ENCODE measurements at regions not wholly inside any gene's neighbourhood (a gene's known extent, or its start where the extent isn't known, plus 50 kb on each side); places are given as distances from the start of the nearest gene placed in this dataset.

- TF ChIP-seq CTCF (conservative IDR thresholded peaks at IDR 0.05), result no peak
- no peak overlapping the region for H3K27ac ChIP-seq
Observed at GRCh38 chr10:128384831-128385230, 258.6 kb upstream of the MKI67 start.

- TF ChIP-seq CTCF (conservative IDR thresholded peaks at IDR 0.05), result no peak
Observed at GRCh38 chr10:128386231-128386630, 260.0 kb upstream of the MKI67 start.

GRCh38 chr10:128386816-128387604 lies 260.8 kb upstream of the MKI67 start:
- H3K27ac ChIP-seq, result no peak overlapping the region
- TF ChIP-seq CTCF (conservative IDR thresholded peaks at IDR 0.05), result no peak

More at GRCh38 chr10:128386231-128386630, 260.0 kb upstream of the MKI67 start:
- H3K27ac ChIP-seq, result no peak overlapping the region

GRCh38 chr10:128390596-128390995 lies 264.4 kb upstream of the MKI67 start:
- no peak overlapping the region for H3K27ac ChIP-seq
- no peak for TF ChIP-seq CTCF (conservative IDR thresholded peaks at IDR 0.05)

GRCh38 chr10:128393546-128393945 lies 267.3 kb upstream of the MKI67 start:
- no peak for TF ChIP-seq CTCF (conservative IDR thresholded peaks at IDR 0.05)
- H3K27ac ChIP-seq, result no peak overlapping the region

- no peak for TF ChIP-seq CTCF (conservative IDR thresholded peaks at IDR 0.05)
- no peak overlapping the region for H3K27ac ChIP-seq
Observed at GRCh38 chr10:128398118-128398517, 271.9 kb upstream of the MKI67 start.

- no peak overlapping the region for H3K27ac ChIP-seq
- TF ChIP-seq CTCF (conservative IDR thresholded peaks at IDR 0.05), result no peak
Observed at GRCh38 chr10:128398999-128399398, 272.8 kb upstream of the MKI67 start.
